ENCODE measurements at regions not wholly inside any gene's neighbourhood (a gene's known extent, or its start where the extent isn't known, plus 50 kb on each side); places are given as distances from the start of the nearest gene placed in this dataset.

- Mint-ChIP-seq H3K27me3 (no peaks in the 10 kb centered on the region), H3K36me3 (peaks cover 31% of the 10 kb centered on the region), H3K27ac (no peak overlapping the region), H3K9me3 (peaks cover 5% of the 10 kb centered on the region), H3K4me3 (no peak overlapping the region), H3K4me1 (ENCODE audit: unreplicated experiment) (peaks cover 20% of the 10 kb centered on the region)
- no peak for TF ChIP-seq CTCF (conservative IDR thresholded peaks at IDR 0.05)
- DNase-seq (ENCODE audit: extremely low spot score, unreplicated experiment): no peak
These were observed 122.5 kb downstream of the APIP start for GRCh38 chr11:34793666-34794065.

- Mint-ChIP-seq H3K27ac (no peak overlapping the region), H3K36me3 (peaks cover 23% of the 10 kb centered on the region), H3K9me3 (peaks cover 5% of the 10 kb centered on the region), H3K4me3 (no peak overlapping the region), H3K4me1 (ENCODE audit: unreplicated experiment) (peaks cover 20% of the 10 kb centered on the region), H3K27me3 (no peaks in the 10 kb centered on the region)
- no peak for DNase-seq (ENCODE audit: extremely low spot score, unreplicated experiment)
- no peak for TF ChIP-seq CTCF (conservative IDR thresholded peaks at IDR 0.05)
These were observed 123.3 kb downstream of the APIP start for GRCh38 chr11:34792814-34793258.

- peaks cover 5% of the 10 kb centered on the region for H3K9me3 Mint-ChIP-seq
- no peaks in the 10 kb centered on the region for H3K27me3 Mint-ChIP-seq
- H3K4me3 Mint-ChIP-seq: no peak overlapping the region
- H3K27ac Mint-ChIP-seq: peak overlapping the region; percentile 36
- H3K4me1 Mint-ChIP-seq (ENCODE audit: unreplicated experiment): peaks cover 20% of the 10 kb centered on the region
- DNase-seq (ENCODE audit: extremely low spot score, unreplicated experiment): no peak
- TF ChIP-seq CTCF (conservative IDR thresholded peaks at IDR 0.05): peak; percentile 33
- H3K36me3 Mint-ChIP-seq: peaks cover 21% of the 10 kb centered on the region
These were observed 124.2 kb downstream of the APIP start for GRCh38 chr11:34791780-34792542.

GRCh38 chr11:34790620-34791019 is 125.6 kb downstream of the APIP start:
- peaks cover 19% of the 10 kb centered on the region for H3K4me1 Mint-ChIP-seq (ENCODE audit: unreplicated experiment)
- H3K27ac Mint-ChIP-seq: no peak overlapping the region
- peak; percentile 21 for TF ChIP-seq CTCF (conservative IDR thresholded peaks at IDR 0.05)
- H3K27me3 Mint-ChIP-seq: no peaks in the 10 kb centered on the region
- DNase-seq (ENCODE audit: extremely low spot score, unreplicated experiment): no peak
- peaks cover 16% of the 10 kb centered on the region for H3K36me3 Mint-ChIP-seq
- no peak overlapping the region for H3K4me3 Mint-ChIP-seq
- H3K9me3 Mint-ChIP-seq: peaks cover 5% of the 10 kb centered on the region

GRCh38 chr11:34789196-34789834 is 126.9 kb downstream of the APIP start:
- no peak for DNase-seq (ENCODE audit: extremely low spot score, unreplicated experiment)
- no peak overlapping the region for H3K27ac Mint-ChIP-seq
- peaks cover 6% of the 10 kb centered on the region for H3K36me3 Mint-ChIP-seq
- no peak for TF ChIP-seq CTCF (conservative IDR thresholded peaks at IDR 0.05)
- peaks cover 5% of the 10 kb centered on the region for H3K9me3 Mint-ChIP-seq
- H3K4me1 Mint-ChIP-seq (ENCODE audit: unreplicated experiment): peaks cover 16% of the 10 kb centered on the region
- H3K27me3 Mint-ChIP-seq: no peaks in the 10 kb centered on the region
- no peak overlapping the region for H3K4me3 Mint-ChIP-seq
